ENCODE measurements at regions not wholly inside any gene's neighbourhood (a gene's known extent, or its start where the extent isn't known, plus 50 kb on each side); places are given as distances from the start of the nearest gene placed in this dataset.
"Not testable (repeated sequence)": the region's sequence is repeated elsewhere in the genome, so short reads cannot be mapped to it uniquely, and the experiment has no call there.

DNA sequence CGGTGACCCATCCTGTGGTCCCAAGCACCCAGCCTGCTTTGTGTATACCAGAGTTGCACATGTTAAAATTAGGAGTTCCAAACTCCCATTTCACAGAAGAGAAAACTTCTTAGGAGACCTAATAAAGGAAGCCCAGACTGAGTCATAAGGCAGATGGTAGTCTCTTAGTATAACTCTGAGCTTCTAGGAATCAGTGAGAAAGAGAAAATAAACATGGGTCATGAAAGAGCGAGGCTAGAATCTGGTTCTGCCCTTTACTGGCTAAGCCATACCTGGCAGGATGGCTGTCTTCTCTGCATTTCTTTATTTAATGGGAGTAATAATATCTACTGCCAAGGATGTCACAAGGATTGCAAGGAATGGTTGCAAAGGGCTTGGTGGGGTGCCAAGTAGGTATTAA lies 101.2 kb upstream of the TRIB2 start:
- DNase-seq: no peak

DNA sequence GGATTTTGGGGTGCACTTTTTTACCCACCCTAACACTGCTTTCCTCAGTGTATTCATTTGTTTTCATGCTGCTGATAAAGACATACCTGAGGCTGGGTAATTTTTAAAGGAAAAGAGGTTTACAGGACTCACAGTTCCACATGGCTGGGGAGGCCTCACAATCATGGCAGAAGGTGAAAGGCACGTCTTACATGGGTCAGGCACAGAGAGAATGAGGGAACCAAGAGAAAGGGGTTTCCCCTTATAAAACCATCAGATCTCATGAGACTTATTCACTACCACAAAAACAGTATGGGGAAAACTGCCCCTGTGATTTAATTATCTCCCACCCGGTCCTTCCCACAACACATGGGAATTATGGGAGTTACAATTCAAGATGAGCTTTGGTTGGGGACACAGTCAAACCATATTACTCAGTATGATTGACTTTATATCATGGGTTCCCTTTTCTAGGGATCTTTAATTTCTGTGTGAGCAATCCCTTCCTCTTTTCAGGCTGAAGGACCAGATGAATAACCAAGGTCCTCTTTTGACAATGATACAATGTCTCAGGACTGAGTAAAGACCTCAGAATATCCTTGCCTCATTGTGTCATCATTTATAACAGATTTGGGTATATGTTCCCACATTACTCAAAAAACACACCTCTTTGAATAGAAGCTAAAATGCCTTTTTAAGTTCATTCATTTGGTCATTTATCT lies 100.1 kb upstream of the TRIB2 start:
- DNase-seq: no peak

DNA sequence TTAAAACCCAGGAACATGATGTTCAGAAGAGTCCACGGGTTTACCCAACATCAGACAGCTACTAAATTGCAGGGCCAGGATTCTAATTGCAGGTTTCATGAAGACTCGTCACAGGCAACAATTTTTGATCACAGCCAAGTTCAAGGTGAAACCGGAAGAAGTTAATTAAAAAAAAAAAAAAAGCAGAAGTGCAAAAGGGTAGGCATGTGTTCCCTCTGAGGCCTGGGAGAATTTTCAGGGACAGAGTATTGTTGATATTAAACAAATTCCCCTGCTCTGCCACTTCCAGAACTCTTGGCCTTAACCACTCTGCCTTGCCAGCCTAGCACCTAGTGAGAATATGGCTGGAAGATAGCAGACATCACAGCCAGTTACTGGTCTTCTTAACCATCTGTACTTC lies 99.4 kb upstream of the TRIB2 start:
- DNase-seq: no peak

DNA sequence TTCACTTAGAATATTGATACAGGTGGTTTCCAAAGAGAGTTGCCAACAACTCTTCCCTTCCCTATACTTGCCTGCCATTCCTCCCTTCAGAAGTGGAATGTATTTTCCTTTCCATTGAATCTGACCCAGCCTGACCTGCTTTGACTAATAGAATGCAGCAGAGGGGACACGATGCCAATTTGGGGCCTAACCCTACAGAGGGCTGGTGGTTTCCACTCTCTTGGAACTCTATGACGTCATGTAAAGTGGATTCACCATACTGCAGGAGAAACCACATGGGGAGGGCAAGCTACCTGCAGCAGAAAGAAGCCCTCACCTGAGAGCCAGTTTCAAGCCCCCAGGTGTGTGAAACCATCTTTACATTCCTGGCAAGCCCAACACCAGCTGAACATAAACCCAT lies 98.9 kb upstream of the TRIB2 start:
- DNase-seq: no peak

DNA sequence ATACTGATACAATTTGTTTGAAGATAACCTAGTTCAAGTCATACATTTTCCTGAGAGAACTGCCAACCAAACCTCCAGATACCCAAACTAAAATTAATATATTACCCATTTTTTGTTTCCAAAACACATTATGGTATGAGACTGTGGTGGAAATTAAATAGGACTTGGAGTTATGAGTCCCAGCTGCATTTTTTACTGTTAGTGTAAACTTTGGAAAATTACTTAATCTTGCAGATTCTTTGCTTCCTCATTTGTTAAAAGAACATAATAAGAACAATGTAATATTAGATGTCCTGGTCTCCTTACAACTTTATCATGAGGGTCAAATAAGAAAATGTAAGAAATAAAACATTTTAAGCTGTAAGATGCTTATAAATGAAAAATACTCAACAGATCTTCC lies 98.2 kb upstream of the TRIB2 start:
- DNase-seq: no peak

DNA sequence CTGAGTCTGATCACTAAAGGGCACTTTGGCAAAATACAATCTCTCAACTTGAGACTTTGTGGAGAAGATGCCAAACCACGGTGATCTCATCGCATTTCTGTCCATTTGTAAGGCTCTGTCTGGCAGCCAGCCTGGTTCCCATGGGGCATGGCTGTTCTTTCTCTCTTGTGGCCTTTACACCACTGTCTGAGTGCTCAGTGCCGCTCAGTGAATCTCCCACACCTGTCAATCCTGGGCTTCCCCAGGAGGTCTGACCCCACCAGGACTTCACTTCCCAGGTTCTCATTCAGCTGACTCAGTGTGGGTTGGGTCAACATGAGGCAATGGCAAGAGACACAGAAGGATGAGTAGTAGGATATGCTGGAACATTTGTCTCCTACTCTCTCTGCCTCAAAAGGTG lies 96.8 kb upstream of the TRIB2 start:
- DNase-seq: no peak

DNA sequence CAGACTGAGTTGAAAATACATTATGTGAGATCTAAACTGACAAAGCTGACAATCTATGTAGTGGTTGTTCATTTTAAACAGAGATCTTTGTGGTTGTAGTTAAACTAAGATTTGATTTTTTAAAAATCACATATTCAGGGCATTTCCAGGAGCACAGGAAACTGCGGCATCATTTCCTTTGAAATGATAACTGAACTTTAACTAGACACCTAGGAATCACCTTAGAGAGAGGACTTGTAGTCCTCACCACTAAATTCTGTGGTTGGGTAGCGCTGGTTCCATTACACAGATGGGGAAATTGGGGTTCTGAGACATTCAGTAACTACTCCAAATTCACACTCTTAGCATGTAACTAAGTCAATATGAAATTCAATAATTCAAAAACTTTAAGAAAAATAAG lies 96.0 kb upstream of the TRIB2 start:
- no peak for DNase-seq

DNA sequence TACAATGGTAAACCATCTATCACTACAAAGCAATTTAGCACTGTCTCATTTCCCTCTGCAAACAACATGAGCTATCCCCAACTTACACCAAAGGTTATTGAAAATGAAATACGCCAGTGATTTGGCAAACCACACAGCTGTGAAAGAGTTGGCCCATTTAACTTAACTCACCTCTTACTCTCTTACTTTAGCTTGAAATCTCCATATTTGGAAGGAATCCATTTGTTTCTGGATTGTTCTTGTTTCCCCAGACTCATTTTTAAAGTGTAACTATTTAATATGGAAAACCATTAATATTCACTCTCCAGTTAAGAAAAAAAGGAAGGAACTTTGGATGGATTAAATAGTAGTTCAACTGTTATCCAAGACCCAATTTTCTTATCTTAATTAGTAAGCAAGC lies 93.7 kb upstream of the TRIB2 start:
- no peak for DNase-seq

DNA sequence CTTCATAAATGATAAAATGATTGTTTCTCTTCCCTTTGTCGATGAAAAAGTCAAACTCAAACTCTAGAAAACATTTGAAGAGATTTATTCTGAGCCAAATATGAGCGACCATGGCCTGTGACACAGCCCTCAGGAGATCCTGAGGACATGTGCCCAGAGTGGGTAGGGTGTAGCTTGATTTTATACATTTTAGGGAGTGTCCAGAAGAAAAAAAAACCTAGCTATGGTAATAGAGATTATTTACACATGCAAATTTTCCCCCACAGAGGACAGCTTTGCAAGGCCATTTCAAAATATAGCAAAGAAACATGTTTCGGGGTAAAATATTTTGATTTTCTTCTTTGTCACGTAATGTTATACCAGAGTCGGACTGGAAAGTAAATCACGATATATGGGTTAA lies 92.4 kb upstream of the TRIB2 start:
- DNase-seq: no peak

DNA sequence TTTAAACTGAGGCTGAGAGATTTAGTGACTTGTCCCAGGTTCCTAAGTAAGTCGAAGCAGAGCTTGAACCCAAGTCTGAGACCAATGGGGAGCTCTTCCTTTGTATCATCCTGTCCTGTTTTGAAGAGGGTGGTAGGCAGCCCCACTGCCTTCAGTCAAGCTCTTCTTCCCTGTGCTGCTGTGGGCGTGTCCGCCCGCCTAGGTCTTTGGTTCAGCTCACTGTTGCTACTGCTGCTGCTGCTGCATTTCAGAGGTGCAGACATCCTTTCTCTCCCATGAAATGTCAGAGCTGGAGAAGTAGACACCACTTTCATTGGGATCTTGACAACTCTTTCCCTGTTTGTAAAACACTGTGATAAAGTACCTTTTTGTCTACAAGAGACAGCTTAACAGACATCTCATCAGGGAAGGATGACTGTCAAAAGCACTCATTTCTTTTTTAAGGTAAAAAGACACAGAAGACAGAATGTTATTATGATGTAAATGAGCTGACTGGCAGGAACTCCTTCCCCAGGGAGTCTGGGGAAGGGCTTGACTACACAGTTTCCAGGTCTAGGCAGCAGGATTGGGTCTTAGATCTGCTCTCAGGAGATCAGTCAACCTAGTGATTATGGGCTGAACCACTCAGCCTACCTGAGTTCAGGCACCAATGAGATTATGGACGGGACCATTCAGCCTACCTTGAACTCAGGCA lies 91.7 kb upstream of the TRIB2 start:
- no peak for DNase-seq

DNA sequence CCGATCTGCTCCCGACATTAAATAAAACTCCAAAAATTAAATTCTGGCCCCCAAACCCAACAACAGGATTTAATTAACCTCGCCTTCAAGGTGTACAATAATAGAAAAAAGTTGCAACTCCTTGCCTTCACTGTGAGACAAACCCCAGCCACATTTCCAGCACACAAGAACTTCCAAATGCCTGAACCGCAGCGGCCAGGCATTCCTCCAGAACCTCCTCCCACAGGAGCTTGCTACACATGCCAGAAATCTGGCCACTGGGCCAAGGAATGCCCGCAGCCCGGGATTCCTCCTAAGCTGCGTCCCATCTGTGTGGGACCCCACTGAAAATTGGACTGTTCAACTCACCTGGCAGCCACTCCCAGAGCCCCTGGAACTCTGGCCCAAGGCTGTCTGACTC lies 88.2 kb upstream of the TRIB2 start:
- DNase-seq: not testable (repeated sequence)

DNA sequence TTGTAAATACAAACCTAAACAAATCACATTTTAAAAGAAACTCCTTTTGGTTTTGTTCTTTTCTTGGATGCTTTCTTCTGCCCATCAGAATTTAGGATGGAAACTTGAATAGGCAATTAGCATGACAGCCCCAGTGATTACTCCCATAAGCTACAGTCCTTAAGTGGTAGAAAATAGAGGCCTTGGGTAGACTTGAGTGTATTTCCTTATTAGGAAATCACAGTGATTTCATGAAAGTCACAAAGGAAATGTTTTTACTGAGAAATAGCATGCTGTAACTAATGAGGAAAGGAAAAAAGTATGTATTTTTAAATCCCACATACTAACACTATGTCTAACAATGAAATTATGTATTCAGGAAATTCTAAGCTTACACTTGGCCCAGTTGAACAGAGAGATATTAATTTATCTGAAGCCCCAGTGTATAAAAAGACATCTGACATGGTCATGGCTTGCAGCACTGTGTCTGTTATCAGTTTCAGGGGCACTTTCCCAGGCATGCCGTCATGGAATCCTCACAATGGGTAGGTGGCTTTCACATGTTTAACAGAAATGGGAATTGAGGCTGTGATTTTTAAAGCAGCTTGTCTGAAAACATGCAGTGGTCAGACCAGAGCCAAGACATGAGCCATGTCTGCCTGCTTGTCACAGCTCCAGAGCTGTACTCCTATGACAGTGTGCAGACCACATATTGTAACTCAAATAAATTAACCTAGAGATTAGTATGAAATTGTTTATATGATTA lies 79.7 kb upstream of the TRIB2 start:
- no peak for DNase-seq

DNA sequence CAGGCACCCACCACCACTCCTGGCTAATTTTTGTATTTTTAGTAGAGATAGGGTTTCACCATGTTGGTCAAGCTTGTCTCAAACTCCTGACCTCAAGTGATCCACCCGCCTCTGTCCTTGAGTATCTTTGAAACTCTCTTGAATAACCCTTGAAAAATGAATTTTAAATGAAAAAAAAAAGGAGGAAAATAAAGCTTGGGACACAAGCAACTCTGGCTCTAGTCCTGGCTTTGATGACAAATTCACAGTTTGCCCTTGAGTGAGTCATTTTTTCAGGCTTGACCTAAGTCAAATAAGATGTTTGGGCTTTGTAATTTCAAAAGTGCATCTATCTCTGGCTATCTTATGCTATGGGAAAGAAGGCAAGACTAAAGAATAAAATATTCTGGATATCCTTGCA lies 79.0 kb upstream of the TRIB2 start:
- DNase-seq: no peak

DNA sequence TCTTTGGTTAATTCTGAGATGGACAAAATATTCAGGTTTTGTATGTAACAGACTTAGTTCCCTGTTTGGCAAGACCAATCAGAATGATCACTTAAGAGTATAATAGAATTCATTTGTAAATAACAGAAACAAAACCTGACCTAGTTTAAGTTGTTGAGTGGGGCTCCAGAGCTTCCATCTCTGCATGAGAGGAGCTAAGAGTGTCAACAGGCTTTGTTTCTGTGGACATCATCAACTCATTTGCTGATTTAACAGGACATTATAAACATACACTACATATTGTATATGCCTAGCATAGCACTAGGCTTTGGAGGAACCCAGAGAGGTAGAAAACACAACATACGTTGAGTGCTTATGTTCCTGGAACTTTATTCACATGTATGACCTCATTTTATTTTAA lies 75.3 kb upstream of the TRIB2 start:
- no peak for DNase-seq

DNA sequence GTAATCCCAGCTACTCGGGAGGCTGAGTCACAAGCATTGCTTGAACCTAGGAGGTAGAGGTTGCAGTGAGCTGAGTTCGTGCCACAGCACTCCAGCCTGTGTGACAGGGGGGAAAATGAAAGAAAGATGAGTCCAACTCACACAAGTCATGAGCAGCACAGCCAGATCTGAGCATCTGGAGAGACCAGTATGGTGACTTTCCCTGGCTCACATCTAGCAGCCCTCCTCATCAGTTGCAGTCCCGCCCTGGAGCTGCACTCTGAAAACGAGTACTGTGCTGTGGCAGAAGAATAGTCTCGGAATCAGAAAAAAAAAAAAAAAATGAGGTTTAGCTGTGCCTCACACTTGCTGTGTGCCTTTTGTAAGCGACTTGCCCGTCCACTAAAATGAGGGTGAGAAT lies 74.4 kb upstream of the TRIB2 start:
- DNase-seq: no peak

DNA sequence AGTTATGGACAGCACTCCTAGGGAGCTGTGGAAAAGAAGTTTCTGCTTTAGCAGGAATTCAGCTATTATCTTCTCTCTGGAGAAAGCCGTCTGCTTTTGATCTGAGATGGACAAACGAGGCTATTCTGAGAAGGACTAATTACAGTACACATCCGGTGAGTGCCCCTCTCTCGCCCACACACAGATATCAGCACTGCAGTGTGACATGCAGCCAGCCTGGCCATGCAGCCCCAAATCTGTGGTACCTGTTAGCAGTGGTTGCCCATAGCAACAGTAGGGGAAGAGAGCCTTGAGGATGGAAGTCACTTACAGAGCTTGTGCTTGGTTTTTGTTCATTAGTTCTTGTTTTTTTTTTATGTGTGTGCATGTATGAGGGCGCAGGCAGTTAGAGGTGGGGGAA lies 73.9 kb upstream of the TRIB2 start:
- DNase-seq: no peak

DNA sequence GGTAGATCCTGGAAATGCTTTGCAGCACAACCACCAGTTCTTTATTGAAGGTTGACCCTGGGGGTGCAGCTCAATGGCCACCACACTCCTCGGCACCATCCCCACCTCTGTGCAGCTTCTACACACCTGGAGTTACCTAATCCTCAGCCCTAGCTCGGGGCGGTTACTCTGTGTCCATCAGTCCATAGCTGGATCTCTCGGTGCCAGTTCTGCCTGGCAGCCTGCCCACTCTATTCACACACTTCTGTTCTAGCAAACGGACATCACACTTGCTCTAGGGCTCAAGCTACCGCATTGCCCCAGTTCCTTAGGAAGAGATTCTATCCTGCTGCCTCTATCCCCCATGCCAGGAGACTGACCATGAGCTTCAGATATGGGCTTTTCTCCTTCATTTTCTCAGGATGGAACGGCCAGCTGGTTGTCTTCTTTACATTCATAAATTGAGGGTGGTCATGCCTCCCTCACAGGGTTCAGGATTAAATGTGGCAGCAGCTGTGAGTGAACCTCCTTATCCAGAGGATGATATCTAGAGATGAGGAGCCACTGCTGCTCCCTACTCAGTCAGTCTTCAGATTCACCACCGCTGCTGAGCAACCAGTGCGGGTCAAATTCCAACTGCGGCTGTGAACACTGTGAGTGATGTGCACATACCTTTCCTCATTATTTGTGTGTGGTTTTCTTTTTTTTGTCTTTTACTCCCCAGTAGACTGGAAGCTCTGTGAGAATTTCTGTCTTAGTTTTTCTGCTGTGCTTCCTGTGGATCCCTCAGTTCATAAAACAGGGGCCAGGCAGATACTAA lies 66.9 kb upstream of the TRIB2 start:
- DNase-seq: no peak

DNA sequence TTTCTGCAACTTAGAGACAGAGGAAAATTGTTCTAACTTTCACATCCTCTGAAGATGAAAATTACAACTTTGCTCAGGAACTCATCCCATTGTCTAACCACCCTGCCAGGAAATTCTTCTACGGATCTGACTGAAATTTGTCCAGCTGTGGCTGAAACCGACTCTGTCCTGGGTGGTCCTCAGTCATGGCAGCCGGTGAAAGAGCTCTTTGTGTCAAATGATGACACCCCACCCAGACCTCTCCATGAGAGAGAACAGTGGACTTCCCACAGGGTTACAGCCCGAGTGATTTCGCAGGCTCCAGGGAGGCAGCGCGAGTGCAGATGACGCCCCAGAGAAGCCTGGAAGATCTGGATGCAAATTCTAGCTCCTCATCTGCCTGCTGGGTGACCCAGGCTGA lies 65.1 kb upstream of the TRIB2 start:
- no peak for DNase-seq

DNA sequence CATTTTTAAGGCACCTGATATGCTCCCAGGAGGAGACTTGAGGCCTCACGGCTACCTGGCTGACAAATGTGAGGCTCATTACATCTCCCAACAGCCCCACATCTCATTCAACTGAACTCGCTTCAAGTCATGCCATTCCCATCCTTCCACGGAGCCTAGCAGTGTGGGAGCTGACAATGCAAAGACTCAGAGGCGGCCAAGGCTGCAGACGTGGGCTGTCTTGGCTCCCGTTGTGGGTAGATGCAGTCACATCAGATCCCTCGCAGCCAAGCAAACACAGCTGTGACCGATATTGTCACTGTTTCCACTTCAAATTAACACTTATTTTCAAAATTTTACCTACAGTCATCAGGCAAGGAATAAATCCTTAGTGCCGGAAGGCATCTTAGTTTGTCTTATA lies 64.0 kb upstream of the TRIB2 start:
- no peak for DNase-seq

DNA sequence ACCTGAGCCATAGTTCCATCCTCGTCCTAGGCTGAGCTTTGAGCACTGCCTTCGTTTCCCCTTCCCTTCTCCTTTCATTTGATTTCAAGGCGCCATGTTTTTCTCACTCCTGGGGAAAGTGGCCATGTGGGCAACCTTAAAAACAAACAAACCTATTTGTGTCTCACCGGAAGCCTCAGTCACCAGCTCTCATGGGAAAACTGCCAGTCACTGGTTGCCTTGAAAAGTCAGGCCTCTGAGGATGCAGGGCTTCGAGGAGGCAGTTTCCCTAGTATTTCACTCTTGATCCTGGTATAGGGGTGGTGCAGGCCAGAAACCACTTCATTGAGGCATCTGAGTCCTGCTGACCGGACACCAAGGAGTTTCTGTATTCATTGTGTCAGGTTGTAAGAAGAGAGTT lies 59.2 kb upstream of the TRIB2 start:
- DNase-seq: no peak

DNA sequence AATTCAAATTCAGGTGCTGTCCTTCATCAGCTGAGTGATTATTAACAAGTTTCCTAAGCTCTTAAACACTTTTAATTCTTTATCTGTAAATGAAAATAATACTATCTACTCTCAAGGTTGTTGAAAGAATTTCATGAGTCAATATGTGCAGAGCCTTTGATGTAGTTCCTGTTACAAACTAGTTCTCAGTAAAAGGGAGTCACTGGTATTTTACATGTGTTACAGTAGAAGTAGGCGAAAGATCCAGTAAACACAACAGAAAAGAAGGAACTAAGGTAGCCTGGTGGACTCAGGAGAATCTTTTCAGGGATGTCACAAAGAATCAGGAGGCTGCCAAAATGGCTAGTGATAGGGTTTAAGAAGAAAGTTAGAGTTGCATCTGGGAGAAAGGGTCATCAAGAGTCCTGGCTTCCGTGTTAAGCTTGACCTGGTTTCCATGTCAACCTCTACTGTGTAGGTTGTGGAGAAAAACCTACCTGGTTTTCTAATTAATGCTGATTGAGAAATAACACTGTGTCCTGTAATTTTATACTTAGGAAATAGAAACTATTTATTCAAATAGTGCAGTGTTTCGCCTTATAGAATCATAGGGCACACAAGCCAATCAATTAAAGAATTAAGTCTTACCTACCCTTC lies 58.3 kb upstream of the TRIB2 start:
- no peak for DNase-seq

DNA sequence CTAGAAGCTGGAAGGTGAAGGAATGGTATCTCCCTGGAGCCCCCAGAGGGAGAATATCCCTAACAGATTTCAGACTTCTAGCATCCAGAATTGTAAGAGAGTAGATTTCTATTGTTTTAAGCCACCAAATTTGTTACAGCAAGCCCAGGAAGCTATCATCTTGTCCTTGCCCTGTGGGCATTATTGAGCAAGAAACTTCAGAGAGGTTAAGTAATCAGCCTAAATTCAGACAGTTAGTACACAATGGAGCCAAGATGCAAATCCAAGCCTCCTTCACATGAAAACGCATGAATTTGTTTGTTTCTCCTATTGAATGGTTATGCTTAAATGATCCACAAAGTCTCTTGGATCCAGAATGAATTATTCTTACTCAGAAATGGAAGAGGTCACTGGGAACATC lies 55.2 kb upstream of the TRIB2 start:
- no peak for DNase-seq
